ENCODE measurements at regions not wholly inside any gene's neighbourhood (a gene's known extent, or its start where the extent isn't known, plus 50 kb on each side); places are given as distances from the start of the nearest gene placed in this dataset.
"Not testable (repeated sequence)": the region's sequence is repeated elsewhere in the genome, so short reads cannot be mapped to it uniquely, and the experiment has no call there.

- DNase-seq (ENCODE audit: low read depth), result no peak
Measured at GRCh38 chr2:207363761-207364290, 165.9 kb upstream of the CREB1 start.

GRCh38 chr2:207370646-207371045 is 159.1 kb upstream of the CREB1 start:
- DNase-seq (ENCODE audit: low read depth), result no peak

DNA sequence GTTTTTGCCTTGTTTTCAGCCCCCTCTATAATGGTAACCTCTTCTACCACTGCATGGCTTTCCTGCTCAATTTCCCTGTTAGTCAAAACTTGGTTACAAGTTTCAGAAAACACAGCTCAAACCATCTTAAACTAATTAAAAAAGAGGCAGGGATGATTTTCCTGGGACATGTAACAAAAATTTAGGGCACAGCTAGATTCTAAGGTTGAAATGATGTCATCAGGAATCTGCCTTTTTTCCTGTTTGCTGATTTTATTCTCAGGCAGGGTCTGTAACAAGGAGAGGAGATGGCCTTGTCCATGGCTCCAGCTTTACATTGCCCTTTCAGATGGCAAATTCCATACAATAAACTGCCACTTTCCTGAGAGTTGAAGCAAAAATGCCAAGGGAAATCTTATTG is 157.9 kb upstream of the CREB1 start:
- no peak for DNase-seq (ENCODE audit: low read depth)

GRCh38 chr2:207372483-207372882 is 157.3 kb upstream of the CREB1 start:
- DNase-seq (ENCODE audit: low read depth), result no peak

DNA sequence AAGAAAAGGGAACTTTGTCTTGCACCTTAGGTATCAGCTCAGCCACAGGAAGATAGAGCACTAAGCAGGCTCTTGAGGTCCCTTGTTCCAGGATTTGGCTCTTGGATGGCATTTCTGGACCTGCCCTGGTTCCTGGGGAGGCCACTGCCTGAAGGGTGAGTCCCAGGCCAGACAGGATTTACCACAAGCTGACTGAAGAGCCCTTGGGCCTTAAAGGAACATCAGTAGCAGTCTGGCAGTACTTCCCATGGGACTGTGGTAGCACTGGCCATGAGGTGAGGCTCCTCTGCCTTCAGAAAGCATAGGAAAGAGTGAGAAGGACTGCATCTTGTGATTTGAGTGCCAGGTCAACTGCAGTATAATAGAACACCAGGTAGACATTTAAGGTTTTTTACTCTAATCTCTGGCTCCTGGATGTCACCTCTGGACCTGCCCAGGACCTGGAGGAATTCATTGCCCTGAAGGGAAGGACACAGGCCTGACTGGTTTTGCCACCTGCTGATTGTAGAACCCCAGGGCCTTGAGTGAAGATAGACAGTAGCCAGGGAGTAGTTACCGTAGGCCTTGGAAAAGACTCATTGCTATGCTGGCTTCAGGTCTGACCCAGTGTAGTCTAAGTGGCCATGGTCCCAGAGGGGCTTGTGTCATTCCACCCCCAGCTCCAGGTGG is 154.4 kb upstream of the CREB1 start:
- no peak for DNase-seq (ENCODE audit: low read depth)

GRCh38 chr2:207378620-207379019 is 151.1 kb upstream of the CREB1 start:
- DNase-seq (ENCODE audit: low read depth), result not testable (repeated sequence)

DNA sequence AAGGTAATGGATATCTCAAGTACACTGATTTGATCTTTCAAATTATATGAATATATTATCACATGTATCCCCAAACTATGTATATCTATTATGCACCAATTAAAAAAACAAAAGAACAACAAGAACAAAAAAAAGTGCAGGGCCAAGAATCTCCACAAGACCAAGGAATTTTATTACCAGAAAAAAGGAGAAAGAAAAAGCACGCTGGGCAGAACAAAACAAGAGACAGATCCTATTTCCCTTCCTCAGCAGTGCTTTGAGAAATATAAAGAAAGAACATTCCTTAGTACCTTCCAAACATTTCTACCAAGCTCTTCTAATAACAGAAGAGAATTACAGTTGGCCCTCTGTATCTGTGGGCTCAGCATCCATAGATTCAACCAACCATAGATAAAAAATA is 144.7 kb upstream of the CREB1 start:
- no peak for DNase-seq (ENCODE audit: low read depth)

- no peak for DNase-seq (ENCODE audit: low read depth)
Measured at GRCh38 chr2:207385903-207386302, 143.9 kb upstream of the CREB1 start.

DNA sequence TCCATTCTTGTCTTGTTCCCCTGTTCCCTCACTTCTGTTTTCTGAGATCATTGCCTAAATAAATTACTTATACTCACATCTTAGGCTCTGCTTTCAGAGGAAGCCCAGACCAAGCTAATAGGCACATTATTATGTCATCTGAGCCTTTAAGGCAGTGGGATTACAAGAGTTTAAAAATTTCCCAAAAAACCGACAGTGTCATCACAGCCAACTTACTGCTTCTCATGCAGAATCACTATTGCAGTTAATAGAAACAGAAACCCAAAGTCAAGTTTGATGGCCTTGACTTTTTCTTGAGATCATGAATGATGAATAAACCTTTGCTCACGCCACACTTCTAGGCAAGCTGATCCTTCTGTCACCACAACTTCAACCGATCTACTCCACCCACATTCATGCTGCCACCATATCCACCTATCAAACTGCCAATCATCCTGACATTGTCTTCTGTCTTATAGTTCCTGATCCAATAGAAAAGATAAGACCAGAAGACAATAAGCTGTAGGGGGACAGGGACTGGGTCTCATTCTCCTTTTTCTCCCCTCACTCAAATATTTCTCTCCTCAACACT is 142.7 kb upstream of the CREB1 start:
- no peak for DNase-seq (ENCODE audit: low read depth)

- no peak for DNase-seq (ENCODE audit: low read depth)
Measured at GRCh38 chr2:207390302-207391095, 139.3 kb upstream of the CREB1 start.

- no peak for DNase-seq (ENCODE audit: low read depth)
Measured at GRCh38 chr2:207394203-207394781, 135.5 kb upstream of the CREB1 start.

DNA sequence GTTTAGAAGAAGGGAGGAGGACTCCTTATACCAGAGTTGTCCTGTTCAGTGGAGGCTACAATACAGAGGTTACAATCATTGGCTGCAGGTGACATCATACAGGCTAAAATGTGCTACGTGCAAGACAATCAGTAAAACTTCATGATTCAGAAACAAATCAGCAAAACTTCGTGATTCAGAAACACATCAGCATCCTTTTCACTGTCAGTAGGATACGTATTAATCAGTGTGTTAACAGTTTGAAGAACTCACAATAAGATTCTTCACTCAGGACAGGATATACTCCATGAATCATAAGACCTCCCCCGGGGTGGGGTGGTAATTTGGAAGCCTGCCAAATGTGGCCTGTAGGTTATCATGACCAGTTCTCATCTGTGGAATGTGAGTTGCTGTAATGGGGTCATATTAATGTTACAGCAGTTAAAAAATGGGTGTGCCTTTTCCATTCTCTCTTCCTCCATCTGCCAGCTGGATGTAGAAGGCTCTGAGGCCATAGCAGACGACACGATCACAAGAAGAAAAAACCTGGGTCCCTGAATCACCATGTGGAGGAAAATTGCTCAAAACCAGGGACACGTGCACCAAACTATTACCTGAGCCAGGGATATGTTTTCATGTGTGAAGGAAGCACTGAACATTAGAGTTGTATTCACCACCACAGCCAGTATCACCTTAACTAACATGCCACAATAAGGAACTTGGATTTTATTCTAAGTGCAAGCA is 134.8 kb upstream of the CREB1 start:
- DNase-seq (ENCODE audit: low read depth), result peak; percentile 3

- no peak for DNase-seq (ENCODE audit: low read depth)
Measured at GRCh38 chr2:207395535-207396251, 134.1 kb upstream of the CREB1 start.

DNA sequence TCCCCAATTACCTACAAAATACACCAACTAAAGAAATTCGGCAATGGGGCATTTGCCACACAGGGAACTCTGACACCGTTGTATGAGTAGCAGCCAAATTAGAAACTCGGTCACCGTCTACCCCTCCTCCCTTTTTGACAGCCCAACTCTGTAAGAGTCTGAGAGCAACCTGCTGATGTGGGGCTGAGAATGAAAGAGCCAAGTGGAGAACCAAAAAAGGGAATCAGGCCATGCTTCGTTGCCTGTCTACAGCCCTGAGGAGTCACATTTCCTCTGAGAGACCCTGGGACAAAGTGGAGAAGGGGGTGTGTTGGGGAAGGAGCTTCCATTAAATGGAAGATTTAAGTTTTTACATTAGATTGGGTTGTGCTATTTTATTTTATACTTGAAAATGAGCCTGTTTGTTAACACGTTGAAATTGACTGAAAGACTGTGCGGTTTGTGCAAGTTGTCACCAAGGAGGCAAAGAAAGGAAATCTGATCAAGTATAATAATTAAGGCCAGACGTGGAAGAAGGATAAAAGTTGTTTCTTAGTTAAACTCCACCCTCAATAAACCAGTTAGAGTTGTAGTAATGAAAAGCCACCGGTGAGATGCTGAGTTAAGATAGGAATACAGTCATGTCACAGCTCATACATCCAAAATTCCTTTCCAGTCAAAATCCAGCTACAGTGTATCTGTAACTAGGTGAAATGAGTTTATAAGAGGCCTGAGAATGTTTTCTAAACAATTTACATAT is 131.7 kb upstream of the CREB1 start:
- DNase-seq (ENCODE audit: low read depth), result no peak

DNA sequence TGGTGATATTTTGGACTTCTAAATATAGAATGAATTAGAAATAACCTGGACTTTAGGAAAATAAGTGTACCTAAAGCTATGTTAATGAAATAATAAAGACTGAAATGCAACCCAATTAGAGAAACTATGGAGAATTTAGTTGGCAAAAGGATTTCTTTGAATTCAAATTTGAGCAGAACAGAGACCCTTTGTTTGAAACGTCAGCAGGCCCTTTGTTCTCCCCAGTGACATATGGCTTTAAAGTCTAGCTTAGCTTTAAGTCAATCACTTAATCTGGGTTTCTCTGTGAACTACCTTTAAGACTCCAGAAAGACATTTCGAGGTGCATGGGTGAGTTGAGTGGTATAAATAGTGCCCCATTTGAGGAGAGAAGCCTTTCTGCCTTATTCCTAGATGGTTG is 130.5 kb upstream of the CREB1 start:
- no peak for DNase-seq (ENCODE audit: low read depth)

DNA sequence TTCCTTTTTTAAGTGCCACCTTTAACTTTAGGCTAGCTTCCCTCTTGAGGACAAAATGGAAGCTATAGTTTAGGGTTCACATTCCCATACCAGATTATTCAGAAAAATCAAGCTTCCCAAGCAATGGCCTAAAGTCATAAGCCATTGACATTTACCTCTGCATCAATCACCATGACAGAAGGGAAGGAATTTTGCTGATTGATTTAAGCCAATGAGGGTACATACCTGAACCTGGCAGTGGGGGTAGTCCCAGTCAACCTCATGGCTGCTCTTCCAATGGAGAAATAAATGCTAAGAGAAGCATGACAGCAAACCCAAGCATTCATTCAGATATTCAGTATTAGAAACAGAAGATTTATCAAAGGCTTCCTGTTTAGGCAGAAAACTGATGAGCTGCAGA is 128.4 kb upstream of the CREB1 start:
- DNase-seq (ENCODE audit: low read depth), result no peak

DNA sequence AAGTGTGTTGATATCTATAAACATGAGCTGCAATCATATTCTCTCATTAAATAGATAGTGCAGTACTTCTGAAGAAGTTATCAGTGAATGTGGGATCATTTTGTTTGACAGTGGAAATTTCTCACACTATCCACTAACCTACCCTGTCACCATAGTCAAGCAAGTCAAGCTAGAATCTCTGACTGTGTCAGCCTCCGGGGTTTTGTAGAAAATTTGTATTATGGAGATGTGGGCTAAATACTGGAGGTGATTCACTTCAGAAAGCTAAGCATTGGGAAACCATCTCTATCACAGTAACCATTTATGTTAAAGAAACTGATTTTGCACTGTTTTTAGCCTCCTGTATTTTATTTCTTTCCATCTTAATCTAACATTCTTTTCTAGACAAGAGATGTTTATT is 126.6 kb upstream of the CREB1 start:
- no peak for DNase-seq (ENCODE audit: low read depth)

DNA sequence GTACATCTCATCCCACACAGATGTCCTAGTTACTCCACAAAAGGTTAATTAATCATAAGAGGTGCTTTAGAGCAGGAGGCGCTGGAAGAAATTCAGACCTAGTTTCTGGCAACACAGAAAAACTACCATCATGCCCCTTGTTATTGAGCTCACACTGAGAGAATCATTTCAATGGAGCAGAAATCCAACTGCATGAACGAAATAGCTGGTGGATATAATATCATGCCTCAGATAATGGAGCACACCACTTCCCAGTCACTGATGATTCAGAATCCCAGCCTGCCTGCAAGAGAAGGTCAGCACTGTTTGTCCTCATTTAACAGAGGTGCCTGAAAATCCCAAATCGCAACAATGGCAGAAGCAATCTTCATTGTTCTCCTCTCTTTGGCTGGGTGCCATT is 125.8 kb upstream of the CREB1 start:
- no peak for DNase-seq (ENCODE audit: low read depth)

- DNase-seq (ENCODE audit: low read depth), result no peak
Measured at GRCh38 chr2:207405150-207405549, 124.6 kb upstream of the CREB1 start.

DNA sequence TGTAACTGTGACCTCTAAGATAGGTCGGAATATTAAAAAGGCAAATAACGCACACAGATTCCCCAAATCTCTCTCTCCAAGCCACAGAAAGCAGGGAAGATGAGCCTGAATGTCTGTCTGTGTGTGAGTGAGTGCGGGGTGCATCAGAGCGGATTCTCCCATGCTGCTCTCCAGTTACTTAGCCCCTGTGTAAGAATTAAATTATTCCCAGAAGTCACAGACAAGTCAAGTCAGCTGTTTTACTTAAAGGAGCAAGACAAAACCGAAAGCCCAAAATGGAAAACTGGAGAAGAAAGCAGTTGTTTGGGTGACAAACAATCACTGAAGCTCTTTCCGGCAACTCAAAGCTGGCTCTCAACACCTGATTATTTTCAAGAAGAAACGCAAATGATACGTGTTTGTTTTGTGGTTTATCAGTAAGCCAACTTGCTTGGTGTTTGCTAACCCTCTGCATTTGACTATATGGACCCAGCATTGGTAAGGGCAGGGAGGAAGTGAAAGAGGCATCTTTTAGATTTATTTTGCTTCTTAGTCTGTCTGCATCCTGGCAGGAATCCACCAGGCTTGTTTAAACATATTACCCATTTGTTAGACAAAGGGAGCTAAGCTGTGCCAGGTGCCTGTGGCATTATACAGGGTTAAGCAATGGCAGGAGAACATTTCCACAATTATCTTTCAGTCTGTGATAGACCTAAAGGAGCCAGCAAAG is 121.5 kb upstream of the CREB1 start:
- no peak for DNase-seq (ENCODE audit: low read depth)

Data from stimulated activated CD8-positive, alpha-beta memory T cell treated with anti-CD3 and anti-CD28 coated beads, Interleukin-4, amount 100 ng/mL, for 24 hours (primary cell).